GM23338 (cell line): ENCODE measurements at regions not wholly inside any gene's neighbourhood (a gene's known extent, or its start where the extent isn't known, plus 50 kb on each side); places are given as distances from the start of the nearest gene placed in this dataset.

Source experiments
- TF ChIP-seq, protein P1 (sequence below): IDR thresholded peaks from 2 replicates; pipeline ENCODE4 v1.6.1; 2016; ENCODE audit warnings: antibody characterized with exemption
- TF ChIP-seq, protein P2 (sequence below), 2 experiments: fragments of 200-600 bp in 1 of 2; sonication (generic) in 1 of 2; conservative IDR thresholded peaks; 2 replicates each; pipeline versions ENCODE4 v1.5.1 to v1.6.1; 2016 to 2017; ENCODE audit warnings: antibody characterized with exemption in 2 of 2, low read depth in 2 of 2, mild to moderate bottlenecking in 2 of 2, moderate library complexity in 1 of 2

DNA sequence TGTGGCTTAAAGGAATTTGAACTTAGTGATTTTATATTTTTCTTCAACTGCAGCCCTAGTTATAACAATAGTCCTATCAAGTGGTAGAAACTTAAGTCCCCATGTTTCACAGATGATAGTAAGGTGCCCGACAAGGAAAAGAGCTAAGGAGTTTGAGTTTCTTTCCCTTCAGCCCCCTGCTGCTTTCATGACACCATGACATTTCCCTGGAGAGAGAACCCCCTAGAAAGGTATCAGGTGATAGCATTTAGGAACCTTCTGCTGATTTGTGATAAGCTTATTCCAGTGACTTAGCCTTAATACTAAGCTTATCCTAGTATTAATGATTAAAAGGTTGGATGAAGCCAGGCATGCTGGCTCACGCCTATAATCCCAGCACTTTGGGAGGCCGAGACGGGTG is 623.8 kb upstream of the TYRP1 start:
- TF ChIP-seq, protein P1, sequence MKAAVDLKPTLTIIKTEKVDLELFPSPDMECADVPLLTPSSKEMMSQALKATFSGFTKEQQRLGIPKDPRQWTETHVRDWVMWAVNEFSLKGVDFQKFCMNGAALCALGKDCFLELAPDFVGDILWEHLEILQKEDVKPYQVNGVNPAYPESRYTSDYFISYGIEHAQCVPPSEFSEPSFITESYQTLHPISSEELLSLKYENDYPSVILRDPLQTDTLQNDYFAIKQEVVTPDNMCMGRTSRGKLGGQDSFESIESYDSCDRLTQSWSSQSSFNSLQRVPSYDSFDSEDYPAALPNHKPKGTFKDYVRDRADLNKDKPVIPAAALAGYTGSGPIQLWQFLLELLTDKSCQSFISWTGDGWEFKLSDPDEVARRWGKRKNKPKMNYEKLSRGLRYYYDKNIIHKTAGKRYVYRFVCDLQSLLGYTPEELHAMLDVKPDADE: no peak
- TF ChIP-seq, protein P2, sequence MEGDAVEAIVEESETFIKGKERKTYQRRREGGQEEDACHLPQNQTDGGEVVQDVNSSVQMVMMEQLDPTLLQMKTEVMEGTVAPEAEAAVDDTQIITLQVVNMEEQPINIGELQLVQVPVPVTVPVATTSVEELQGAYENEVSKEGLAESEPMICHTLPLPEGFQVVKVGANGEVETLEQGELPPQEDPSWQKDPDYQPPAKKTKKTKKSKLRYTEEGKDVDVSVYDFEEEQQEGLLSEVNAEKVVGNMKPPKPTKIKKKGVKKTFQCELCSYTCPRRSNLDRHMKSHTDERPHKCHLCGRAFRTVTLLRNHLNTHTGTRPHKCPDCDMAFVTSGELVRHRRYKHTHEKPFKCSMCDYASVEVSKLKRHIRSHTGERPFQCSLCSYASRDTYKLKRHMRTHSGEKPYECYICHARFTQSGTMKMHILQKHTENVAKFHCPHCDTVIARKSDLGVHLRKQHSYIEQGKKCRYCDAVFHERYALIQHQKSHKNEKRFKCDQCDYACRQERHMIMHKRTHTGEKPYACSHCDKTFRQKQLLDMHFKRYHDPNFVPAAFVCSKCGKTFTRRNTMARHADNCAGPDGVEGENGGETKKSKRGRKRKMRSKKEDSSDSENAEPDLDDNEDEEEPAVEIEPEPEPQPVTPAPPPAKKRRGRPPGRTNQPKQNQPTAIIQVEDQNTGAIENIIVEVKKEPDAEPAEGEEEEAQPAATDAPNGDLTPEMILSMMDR (conservative IDR thresholded peaks at IDR 0.05; ENCODE audit: low read depth in 2 of 2): no peak
